GM19468 (cell line): ENCODE measurements at regions not wholly inside any gene's neighbourhood (a gene's known extent, or its start where the extent isn't known, plus 50 kb on each side); places are given as distances from the start of the nearest gene placed in this dataset.
"Not testable (repeated sequence)": the region's sequence is repeated elsewhere in the genome, so short reads cannot be mapped to it uniquely, and the experiment has no call there.

Experiments
- ATAC-seq: cut with Tn5 transposase; IDR thresholded peaks from one replicate; pipeline ENCODE4 v1.9.1; 2021; ENCODE audit warnings: mild to moderate bottlenecking, moderate library complexity, moderate number of reproducible peaks; ENCODE audit not compliant: unreplicated experiment; ENCODE audit errors: extremely low read depth

GRCh38 chrX:129006491-129006890 is 516.8 kb downstream of the SMARCA1 start:
- no peak for ATAC-seq

DNA sequence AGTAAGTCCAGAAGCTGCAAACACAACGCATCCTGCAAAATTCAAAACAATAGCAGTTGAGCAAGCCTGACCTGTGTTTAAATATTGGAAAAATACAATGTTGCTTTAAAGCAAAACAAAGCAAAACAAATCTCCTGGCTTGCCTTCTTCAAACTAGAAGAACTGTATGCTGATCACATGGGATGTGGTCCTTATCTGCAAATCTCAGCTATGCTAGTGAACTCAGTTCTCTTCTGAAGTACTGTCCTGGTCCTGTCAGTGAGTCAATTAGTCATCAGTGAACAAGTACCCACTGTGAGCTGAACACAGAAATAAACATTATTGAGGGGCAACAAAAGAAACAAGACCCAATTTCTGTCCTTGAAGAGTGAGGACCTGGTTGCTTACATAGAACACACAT is 522.5 kb downstream of the SMARCA1 start:
- no peak for ATAC-seq

DNA sequence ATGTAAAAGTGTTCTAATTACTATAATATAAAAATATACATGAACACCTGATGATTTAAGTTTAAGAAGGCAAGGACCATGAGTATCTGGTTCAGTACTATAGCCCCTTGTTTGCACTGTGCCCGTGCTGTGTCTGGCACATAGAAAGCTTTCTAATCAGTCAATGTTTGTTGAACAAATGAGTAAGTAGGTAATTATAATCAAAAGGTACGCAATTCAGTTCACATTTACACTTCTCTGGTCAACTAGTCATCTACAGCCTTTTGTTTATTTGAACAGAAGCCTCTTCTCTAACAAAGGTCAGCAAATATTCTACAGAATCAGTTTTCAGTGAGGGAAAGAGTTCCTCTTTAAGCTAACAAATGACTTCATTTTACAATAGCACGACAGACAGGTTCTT is 523.3 kb downstream of the SMARCA1 start:
- no peak for ATAC-seq

DNA sequence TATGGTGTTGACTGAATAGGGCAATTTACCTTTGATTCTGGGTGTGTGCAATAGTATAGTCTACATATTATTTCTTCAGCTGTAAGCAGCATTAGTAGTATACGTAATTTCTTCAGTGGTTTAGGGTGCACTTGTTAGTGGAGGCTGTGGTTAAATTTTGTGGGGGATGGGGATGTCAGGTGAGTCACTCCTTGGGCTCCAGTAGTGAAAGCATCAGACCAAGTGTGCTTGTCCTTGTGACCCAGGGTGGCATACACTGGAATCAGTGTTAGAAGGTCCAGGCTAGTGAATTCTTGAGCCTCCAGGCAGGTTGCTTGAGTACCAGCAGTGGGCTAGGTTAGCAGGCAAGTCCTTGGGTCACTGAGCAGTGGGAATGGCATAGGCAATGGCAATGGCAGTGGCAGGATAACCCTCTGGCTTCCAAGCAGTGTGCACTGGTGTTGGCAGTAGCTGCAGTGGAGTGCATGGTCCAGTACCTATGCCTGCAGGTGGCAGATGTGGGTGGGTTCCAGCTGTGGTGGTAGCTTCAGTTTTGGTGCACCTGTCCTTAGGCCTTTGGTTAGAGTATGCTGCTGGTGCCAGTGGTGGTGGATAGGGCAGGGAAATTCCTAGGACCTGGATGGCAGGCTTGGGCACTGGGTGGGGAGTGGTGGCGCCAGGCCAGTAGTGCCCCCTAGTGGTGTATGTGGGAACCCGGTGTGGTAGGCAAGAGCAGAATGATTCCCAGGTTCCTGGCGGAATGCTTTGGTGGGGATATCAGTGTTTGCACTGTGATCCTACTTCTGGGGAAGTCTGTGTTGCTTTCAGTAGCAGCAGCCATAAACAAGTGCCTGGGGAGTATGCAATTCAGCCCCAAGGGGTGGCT is 531.0 kb downstream of the SMARCA1 start:
- ATAC-seq: no peak

- ATAC-seq: no peak
Observed at GRCh38 chrX:128975745-128976144, 547.5 kb downstream of the SMARCA1 start.

GRCh38 chrX:128973033-128973432 is 550.3 kb downstream of the SMARCA1 start:
- no peak for ATAC-seq

DNA sequence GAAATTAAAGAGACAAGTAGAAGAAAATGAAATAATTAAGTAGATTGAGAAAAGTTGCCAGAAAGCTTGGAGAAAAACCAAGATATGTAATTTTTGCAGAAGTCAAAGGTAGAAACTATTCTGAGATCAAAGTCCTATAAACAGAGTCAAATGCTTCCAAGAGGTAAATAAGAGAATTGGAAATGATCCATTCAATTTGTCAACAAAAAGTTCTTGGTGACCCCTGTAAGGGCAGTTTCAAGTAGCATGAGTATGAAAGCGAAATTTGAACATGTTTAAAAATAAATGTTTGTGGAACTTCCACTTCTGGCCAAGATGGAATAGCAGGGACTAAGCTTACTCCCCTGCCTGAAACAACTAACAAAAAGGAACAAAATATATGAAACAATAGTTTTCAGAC is 562.0 kb downstream of the SMARCA1 start:
- no peak for ATAC-seq

DNA sequence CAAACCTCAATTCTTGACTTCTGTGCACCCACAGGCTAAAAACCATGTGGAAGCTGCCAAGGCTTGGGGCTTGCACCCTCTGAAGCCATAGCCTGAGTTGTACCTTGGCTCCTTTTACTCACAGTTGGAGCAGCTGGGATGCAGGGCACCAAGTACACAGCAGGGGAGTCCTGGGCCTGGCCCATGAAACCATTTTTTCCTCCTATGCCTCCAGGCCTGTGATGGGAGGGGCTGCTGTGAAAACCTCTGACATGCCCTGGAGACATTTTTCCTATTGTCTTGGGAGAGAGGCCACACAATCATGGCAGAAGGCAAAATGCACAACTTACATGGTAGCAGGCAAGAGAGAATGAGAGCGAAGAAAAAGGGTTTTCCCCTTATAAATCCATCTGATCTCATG is 568.6 kb downstream of the SMARCA1 start:
- not testable (repeated sequence) for ATAC-seq

GRCh38 chrX:128931071-128931470 is 592.2 kb downstream of the SMARCA1 start:
- ATAC-seq: no peak

- no peak for ATAC-seq
Observed at GRCh38 chrX:128929271-128930057, 593.8 kb downstream of the SMARCA1 start.

- no peak for ATAC-seq
Observed at GRCh38 chrX:128928636-128929035, 594.7 kb downstream of the SMARCA1 start.

DNA sequence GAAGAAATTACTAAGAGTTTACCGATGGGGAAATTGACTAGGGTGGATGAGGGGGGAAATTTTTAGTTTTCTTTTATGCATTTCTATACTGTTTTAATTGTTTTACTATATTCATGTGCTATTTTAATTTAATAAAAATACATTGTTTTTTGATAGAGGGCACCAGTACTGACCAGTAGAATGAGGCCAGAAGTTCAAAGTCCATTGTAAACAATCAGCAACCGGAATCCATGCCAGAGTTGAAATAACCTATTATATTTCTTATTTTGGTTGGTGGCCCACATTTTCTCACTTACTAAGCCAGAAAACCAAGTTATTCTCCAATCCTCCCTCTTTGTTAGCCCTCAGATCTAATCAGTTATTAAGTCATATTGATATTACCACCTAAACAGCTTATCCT is 595.9 kb downstream of the SMARCA1 start:
- ATAC-seq: no peak

GRCh38 chrX:128906753-128907152 is 616.5 kb downstream of the SMARCA1 start:
- ATAC-seq: no peak

DNA sequence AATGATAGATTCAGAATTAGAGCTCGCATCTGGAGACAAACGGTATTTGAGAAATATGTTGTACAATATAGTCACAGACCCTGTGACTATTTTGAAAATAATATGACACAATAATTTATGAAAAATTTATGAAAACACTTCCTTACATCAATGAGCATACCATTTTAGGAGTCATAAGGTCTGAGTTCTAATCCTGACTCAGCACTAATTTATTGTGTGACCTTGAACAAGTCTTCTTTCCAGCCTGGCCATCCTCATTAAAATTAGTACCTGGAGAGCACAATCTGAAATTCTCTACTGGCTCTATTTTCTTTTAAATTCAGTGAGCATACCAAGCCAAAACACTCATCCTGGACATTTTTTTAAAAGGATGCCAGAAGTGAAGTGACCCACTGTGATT is 622.3 kb downstream of the SMARCA1 start:
- ATAC-seq: no peak

GRCh38 chrX:128897621-128898020 is 625.7 kb downstream of the SMARCA1 start:
- no peak for ATAC-seq

- no peak for ATAC-seq
Observed at GRCh38 chrX:128891554-128891953, 631.7 kb downstream of the SMARCA1 start.

- no peak for ATAC-seq
Observed at GRCh38 chrX:128884430-128884829, 638.9 kb downstream of the SMARCA1 start.

GRCh38 chrX:128883650-128884049 is 639.6 kb downstream of the SMARCA1 start:
- ATAC-seq: no peak

DNA sequence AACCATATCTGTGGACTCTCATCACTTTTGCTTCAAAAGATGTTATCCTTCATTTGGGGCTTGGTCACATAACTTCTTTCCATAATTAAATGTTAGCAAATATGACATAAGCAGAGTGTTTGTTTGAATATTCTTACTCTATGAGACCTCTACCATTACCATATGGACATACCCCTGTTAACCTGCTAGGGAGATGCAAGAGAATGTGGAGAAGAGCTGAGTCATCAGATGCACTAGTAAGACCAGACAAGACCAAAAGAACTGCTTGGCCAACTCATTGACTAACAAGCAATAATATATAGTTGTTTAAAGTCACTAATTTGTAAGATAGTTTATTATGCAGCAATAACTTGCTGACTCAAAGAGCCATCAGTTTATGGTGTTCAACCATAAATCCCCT is 652.9 kb downstream of the SMARCA1 start:
- no peak for ATAC-seq

DNA sequence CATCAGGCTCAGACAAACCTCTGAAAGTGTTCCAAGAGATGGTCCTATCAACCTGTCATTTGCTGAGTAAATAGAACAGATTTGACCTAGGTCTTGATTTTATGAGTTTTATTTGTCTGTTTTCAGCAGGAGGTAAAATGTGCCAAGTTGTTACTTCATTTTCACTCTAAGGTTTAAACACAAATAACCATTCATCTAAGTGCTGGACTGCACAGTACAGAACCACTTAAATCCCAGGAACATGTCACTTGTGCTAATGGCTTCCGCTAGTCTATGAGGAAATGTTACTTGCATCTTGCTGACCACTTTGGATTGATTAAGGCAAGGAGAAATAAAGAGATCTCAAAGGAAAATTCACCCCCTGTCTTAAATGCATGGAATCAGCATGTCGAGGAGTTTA is 660.7 kb downstream of the SMARCA1 start:
- no peak for ATAC-seq

- ATAC-seq: no peak
Observed at GRCh38 chrX:128848374-128848773, 674.9 kb downstream of the SMARCA1 start.
